Progenitor cell of endocrine pancreas (in vitro differentiated cells): ENCODE measurements at regions not wholly inside any gene's neighbourhood (a gene's known extent, or its start where the extent isn't known, plus 50 kb on each side); places are given as distances from the start of the nearest gene placed in this dataset.

Experiments
- DNase-seq: peaks from one replicate; pipeline ENCODE4 v3.0.0; 2021; ENCODE audit warnings: low spot score; ENCODE audit not compliant: unreplicated experiment
- H3K27ac Mint-ChIP-seq: 2 replicates; pipeline ENCODE4 v1.8.0; 2021; ENCODE audit warnings: mild to moderate bottlenecking, moderate library complexity, mixed read lengths
- H3K27me3 Mint-ChIP-seq: 2 replicates; pipeline ENCODE4 v1.8.0; 2021; ENCODE audit warnings: mixed read lengths
- H3K36me3 Mint-ChIP-seq: 2 replicates; pipeline ENCODE4 v1.8.0; 2022; ENCODE audit warnings: mixed read lengths; ENCODE audit not compliant: insufficient read depth
- H3K4me1 Mint-ChIP-seq: 2 replicates; pipeline ENCODE4 v1.8.0; 2021; ENCODE audit warnings: low read depth, mixed read lengths
- H3K4me3 Mint-ChIP-seq: 2 replicates; pipeline ENCODE4 v1.8.0; 2021; ENCODE audit warnings: low read depth, mild to moderate bottlenecking, moderate library complexity, mixed read lengths
- H3K9me3 Mint-ChIP-seq: 2 replicates; pipeline ENCODE4 v1.8.0; 2021; ENCODE audit warnings: low read depth, mixed read lengths
- CTCF ChIP-seq: fragments of 200-600 bp; sonication (generic); IDR thresholded peaks from one replicate; pipeline ENCODE4 v1.5.0; 2021; ENCODE audit warnings: antibody characterized with exemption, mild to moderate bottlenecking; ENCODE audit not compliant: unreplicated experiment

DNA sequence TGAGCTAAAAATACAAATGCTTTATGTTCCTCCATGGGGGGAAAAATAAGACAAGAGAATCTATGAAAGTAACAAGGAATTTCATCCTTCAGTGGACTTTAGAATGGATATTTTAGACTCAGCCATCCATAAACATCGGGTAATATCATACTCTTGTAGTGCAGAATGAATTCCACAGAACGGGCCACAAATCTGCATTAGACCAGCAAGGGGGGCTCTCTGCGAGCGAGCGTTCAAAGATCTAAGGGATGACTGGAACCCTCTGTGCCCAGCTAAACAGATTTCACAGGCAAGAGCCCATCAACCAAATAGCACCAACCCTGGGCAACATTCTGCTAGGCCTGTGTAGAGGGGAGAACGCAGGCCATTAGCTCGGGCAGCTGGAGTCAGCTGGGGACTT lies 537.9 kb upstream of the CDH11 start:
- Mint-ChIP-seq H3K4me1 (no peaks in the 10 kb centered on the region), H3K9me3 (no peaks in the 10 kb centered on the region), H3K27me3 (peaks cover 37% of the 10 kb centered on the region), H3K27ac (no peak overlapping the region), H3K4me3 (no peak overlapping the region), H3K36me3 (no peaks in the 10 kb centered on the region)
- no peak for DNase-seq
- no peak for TF ChIP-seq CTCF

DNA sequence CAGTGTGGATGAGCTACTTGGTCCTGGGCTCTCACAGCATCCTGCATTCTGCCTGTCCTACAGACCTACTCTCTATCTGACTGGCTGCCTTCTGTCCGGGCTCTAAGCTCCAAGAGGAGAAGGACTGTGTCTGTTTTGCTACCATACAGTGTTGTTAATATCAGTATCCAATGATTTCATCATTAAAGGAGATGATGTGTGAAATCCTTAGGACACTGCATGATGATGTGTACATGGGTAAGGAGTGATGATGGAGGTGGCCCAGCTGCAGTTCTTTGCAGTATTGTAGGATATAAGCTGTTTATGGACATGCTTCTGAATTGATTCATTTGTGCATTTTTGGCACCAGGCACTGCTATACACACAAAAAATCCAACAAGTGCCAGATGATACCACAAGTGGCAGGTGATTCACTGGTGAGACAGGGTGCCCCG lies 536.9 kb upstream of the CDH11 start:
- H3K27ac Mint-ChIP-seq = no peak overlapping the region
- peaks cover 38% of the 10 kb centered on the region for H3K27me3 Mint-ChIP-seq
- H3K36me3 Mint-ChIP-seq = no peaks in the 10 kb centered on the region
- TF ChIP-seq CTCF = no peak
- H3K4me1 Mint-ChIP-seq = no peaks in the 10 kb centered on the region
- no peak for DNase-seq
- no peak overlapping the region for H3K4me3 Mint-ChIP-seq
- no peaks in the 10 kb centered on the region for H3K9me3 Mint-ChIP-seq

- no peak overlapping the region for H3K27ac Mint-ChIP-seq
- DNase-seq = no peak
- TF ChIP-seq CTCF = no peak
- peaks cover 33% of the 10 kb centered on the region for H3K27me3 Mint-ChIP-seq
- no peak overlapping the region for H3K4me3 Mint-ChIP-seq
- H3K4me1 Mint-ChIP-seq = no peaks in the 10 kb centered on the region
- H3K36me3 Mint-ChIP-seq = no peaks in the 10 kb centered on the region
- no peaks in the 10 kb centered on the region for H3K9me3 Mint-ChIP-seq
These were observed 536.5 kb upstream of the CDH11 start for GRCh38 chr16:65658349-65658748.

GRCh38 chr16:65657556-65657955 lies 535.7 kb upstream of the CDH11 start:
- no peak overlapping the region for H3K27ac Mint-ChIP-seq
- H3K9me3 Mint-ChIP-seq = no peaks in the 10 kb centered on the region
- peaks cover 33% of the 10 kb centered on the region for H3K27me3 Mint-ChIP-seq
- no peaks in the 10 kb centered on the region for H3K36me3 Mint-ChIP-seq
- no peaks in the 10 kb centered on the region for H3K4me1 Mint-ChIP-seq
- no peak for TF ChIP-seq CTCF
- DNase-seq = no peak
- no peak overlapping the region for H3K4me3 Mint-ChIP-seq

GRCh38 chr16:65657071-65657494 lies 535.2 kb upstream of the CDH11 start:
- TF ChIP-seq CTCF = no peak
- H3K4me3 Mint-ChIP-seq = no peak overlapping the region
- no peaks in the 10 kb centered on the region for H3K9me3 Mint-ChIP-seq
- H3K27me3 Mint-ChIP-seq = peaks cover 35% of the 10 kb centered on the region
- H3K27ac Mint-ChIP-seq = no peak overlapping the region
- DNase-seq = no peak
- no peaks in the 10 kb centered on the region for H3K4me1 Mint-ChIP-seq
- no peaks in the 10 kb centered on the region for H3K36me3 Mint-ChIP-seq
